ENCODE measurements at regions not wholly inside any gene's neighbourhood (a gene's known extent, or its start where the extent isn't known, plus 50 kb on each side); places are given as distances from the start of the nearest gene placed in this dataset.

DNA sequence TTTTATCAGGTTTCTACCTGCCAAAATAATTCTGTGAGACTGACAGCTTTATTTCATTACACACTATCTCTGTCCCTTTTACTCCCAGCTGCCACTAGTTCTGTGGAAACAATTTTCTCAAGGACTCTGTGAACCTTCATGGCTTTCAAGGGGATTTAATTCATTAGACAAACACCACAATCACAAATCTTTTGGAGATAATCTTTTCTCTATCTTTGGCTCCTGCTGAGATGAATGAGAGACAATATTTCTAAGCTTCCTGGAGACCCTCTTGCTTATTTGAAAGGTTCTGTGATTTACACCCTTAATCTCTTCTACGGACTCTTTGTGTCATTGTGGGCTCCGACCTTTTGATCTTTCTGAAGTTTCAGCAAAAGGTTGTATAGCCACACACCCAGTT lies 222.6 kb downstream of the PRDM9 start:
- no peaks in the 10 kb centered on the region for H3K79me2 ChIP-seq (ENCODE audit: insufficient read depth, low read length)
- no peak overlapping the region for H2AFZ ChIP-seq (ENCODE audit: low read length)
- H3K4me3 ChIP-seq (ENCODE audit: low read length, poor library complexity, severe bottlenecking), result no peak overlapping the region
- no peaks in the 10 kb centered on the region for H3K36me3 ChIP-seq (ENCODE audit: insufficient read depth, low read length)
- no peak for TF ChIP-seq EZH2phosphoT487 (IDR thresholded peaks at IDR 0.05; ENCODE audit: borderline replicate concordance)
- TF ChIP-seq, protein P1, sequence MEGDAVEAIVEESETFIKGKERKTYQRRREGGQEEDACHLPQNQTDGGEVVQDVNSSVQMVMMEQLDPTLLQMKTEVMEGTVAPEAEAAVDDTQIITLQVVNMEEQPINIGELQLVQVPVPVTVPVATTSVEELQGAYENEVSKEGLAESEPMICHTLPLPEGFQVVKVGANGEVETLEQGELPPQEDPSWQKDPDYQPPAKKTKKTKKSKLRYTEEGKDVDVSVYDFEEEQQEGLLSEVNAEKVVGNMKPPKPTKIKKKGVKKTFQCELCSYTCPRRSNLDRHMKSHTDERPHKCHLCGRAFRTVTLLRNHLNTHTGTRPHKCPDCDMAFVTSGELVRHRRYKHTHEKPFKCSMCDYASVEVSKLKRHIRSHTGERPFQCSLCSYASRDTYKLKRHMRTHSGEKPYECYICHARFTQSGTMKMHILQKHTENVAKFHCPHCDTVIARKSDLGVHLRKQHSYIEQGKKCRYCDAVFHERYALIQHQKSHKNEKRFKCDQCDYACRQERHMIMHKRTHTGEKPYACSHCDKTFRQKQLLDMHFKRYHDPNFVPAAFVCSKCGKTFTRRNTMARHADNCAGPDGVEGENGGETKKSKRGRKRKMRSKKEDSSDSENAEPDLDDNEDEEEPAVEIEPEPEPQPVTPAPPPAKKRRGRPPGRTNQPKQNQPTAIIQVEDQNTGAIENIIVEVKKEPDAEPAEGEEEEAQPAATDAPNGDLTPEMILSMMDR (conservative IDR thresholded peaks at IDR 0.05; ENCODE audit: low read length), result no peak
- no peaks in the 10 kb centered on the region for H4K20me1 ChIP-seq (ENCODE audit: insufficient read depth, low read length, poor library complexity, severe bottlenecking)
- no peak overlapping the region for H3K4me2 ChIP-seq (ENCODE audit: low read depth, low read length, poor library complexity, severe bottlenecking)
- no peaks in the 10 kb centered on the region for H3K27me3 ChIP-seq (ENCODE audit: insufficient read depth, low read length, poor library complexity, severe bottlenecking)
- H3K9ac ChIP-seq (ENCODE audit: low read depth, low read length, poor library complexity, severe bottlenecking), result no peak overlapping the region
- H3K9me3 ChIP-seq (ENCODE audit: insufficient read depth, low read depth, low read length), result no peaks in the 10 kb centered on the region
- no peaks in the 10 kb centered on the region for H3K9me2 ChIP-seq (replicated peaks; ENCODE audit: low read depth, low read length)
- H3K4me1 ChIP-seq (ENCODE audit: insufficient read depth, low read length, poor library complexity, severe bottlenecking), result no peaks in the 10 kb centered on the region
- no peaks in the 10 kb centered on the region for H3F3A ChIP-seq (ENCODE audit: low read depth)

DNA sequence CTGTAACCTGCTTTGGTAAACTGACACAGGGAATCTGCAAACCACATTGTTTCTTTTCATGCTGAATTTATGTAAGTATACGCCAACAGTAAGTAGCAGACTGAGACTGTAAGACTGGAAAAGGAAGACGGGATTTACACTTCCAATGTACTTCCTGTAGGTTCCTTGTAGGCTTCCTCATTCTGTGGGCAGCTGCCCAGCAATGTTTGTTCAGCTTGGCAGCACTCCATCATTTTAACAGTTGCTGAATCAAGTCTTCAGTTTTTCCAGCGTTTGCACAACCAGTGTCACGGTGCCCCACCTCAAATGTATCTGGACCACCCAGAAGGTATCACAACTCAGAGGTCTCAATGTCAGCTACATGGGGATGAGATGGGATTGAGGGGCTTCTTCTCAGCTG lies 232.6 kb downstream of the PRDM9 start:
- no peak overlapping the region for H3K4me3 ChIP-seq (ENCODE audit: low read length, poor library complexity, severe bottlenecking)
- no peaks in the 10 kb centered on the region for H3K27me3 ChIP-seq (ENCODE audit: insufficient read depth, low read length, poor library complexity, severe bottlenecking)
- H3K4me2 ChIP-seq (ENCODE audit: low read depth, low read length, poor library complexity, severe bottlenecking), result no peak overlapping the region
- no peaks in the 10 kb centered on the region for H3K4me1 ChIP-seq (ENCODE audit: insufficient read depth, low read length, poor library complexity, severe bottlenecking)
- H3K9me2 ChIP-seq (replicated peaks; ENCODE audit: low read depth, low read length), result no peaks in the 10 kb centered on the region
- no peaks in the 10 kb centered on the region for H3K36me3 ChIP-seq (ENCODE audit: insufficient read depth, low read length)
- no peaks in the 10 kb centered on the region for H4K20me1 ChIP-seq (ENCODE audit: insufficient read depth, low read length, poor library complexity, severe bottlenecking)
- H3F3A ChIP-seq (ENCODE audit: low read depth), result no peaks in the 10 kb centered on the region
- TF ChIP-seq, protein P1 (conservative IDR thresholded peaks at IDR 0.05; ENCODE audit: low read length), result no peak
- TF ChIP-seq EZH2phosphoT487 (IDR thresholded peaks at IDR 0.05; ENCODE audit: borderline replicate concordance), result no peak
- H2AFZ ChIP-seq (ENCODE audit: low read length), result no peak overlapping the region
- H3K9me3 ChIP-seq (ENCODE audit: insufficient read depth, low read depth, low read length), result no peaks in the 10 kb centered on the region
- no peak overlapping the region for H3K9ac ChIP-seq (ENCODE audit: low read depth, low read length, poor library complexity, severe bottlenecking)
- H3K79me2 ChIP-seq (ENCODE audit: insufficient read depth, low read length), result no peaks in the 10 kb centered on the region

DNA sequence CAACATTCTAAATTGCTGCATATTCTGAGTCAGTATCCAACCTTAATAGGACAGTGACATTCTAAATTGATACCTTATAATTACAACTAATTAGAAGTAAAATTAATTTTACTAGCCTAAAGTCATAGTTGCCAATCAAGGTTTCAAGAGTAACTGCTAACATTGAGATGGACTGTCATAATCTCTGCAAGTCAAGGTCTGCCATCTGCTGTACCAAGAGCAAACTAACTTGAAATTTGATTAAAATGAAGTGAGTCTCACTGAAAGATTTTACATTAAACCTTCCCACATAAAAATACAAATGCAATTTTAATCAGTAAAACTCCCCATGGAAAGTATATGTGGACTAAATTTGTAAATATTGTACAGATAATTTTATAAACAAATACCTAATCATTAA lies 235.3 kb downstream of the PRDM9 start:
- Histone ChIP-seq H3K79me2 (ENCODE audit: insufficient read depth, low read length) (no peaks in the 10 kb centered on the region), H3K9me3 (ENCODE audit: insufficient read depth, low read depth, low read length) (no peaks in the 10 kb centered on the region), H3K36me3 (ENCODE audit: insufficient read depth, low read length) (no peaks in the 10 kb centered on the region), H4K20me1 (ENCODE audit: insufficient read depth, low read length, poor library complexity, severe bottlenecking) (no peaks in the 10 kb centered on the region), H3K9me2 (replicated peaks; ENCODE audit: low read depth, low read length) (no peaks in the 10 kb centered on the region), H3K9ac (ENCODE audit: low read depth, low read length, poor library complexity, severe bottlenecking) (no peak overlapping the region), H3K4me1 (ENCODE audit: insufficient read depth, low read length, poor library complexity, severe bottlenecking) (no peaks in the 10 kb centered on the region), H3K27me3 (ENCODE audit: insufficient read depth, low read length, poor library complexity, severe bottlenecking) (no peaks in the 10 kb centered on the region), H3K4me2 (ENCODE audit: low read depth, low read length, poor library complexity, severe bottlenecking) (no peak overlapping the region), H2AFZ (ENCODE audit: low read length) (no peak overlapping the region), H3K4me3 (ENCODE audit: low read length, poor library complexity, severe bottlenecking) (no peak overlapping the region), H3F3A (ENCODE audit: low read depth) (no peaks in the 10 kb centered on the region)
- TF ChIP-seq EZH2phosphoT487 (IDR thresholded peaks at IDR 0.05; ENCODE audit: borderline replicate concordance), result no peak
- TF ChIP-seq, protein P1 (conservative IDR thresholded peaks at IDR 0.05; ENCODE audit: low read length), result no peak

Data from Loucy (cell line).